Endothelial cell of umbilical vein (primary cell): ENCODE measurements at regions not wholly inside any gene's neighbourhood (a gene's known extent, or its start where the extent isn't known, plus 50 kb on each side); places are given as distances from the start of the nearest gene placed in this dataset.

Source experiments
- BruUV-seq: library from RNA; stranded (reverse); fragments of 400-500 nt; replicated peaks from 2 replicates; lab custom pipeline; 2021; lab: Mats Ljungman, UMichigan
- CTCF ChIA-PET: fragments of 300-600, 350-600 bp; sonication (Branson Sonifier 250); formaldehyde crosslinking; loops from one replicate; lab custom pipeline; 2021; ENCODE audit warnings: antibody characterized with exemption, inconsistent platforms; lab: Charles Lee
- POLR2A ChIA-PET: fragments of 300-600, 350-600 bp; sonication (Branson Sonifier 250); formaldehyde crosslinking; loops from one replicate; lab custom pipeline; 2021; ENCODE audit warnings: antibody characterized with exemption, inconsistent platforms; lab: Charles Lee
- DNase-seq: peaks from one replicate; pipeline ENCODE4 v3.0.0-alpha.2; 2011; ENCODE audit warnings: low read depth, low spot score
- FAIRE-seq: peaks from 2 replicates; lab custom pipeline; 2011; peaks lifted over from hg19 to GRCh38; lab: Jason Lieb, UNC
- H2AFZ ChIP-seq: 2 replicates; pipeline ENCODE4 v1.6.0; 2012; ENCODE audit warnings: low read depth, low read length, control low read depth, inconsistent platforms
- H3K27ac ChIP-seq: 2 replicates; pipeline ENCODE4 v1.5.1; 2011; ENCODE audit warnings: low read depth, mild to moderate bottlenecking, control low read depth, low read length, moderate library complexity; ENCODE audit not compliant: insufficient read depth
- H3K27me3 ChIP-seq, 2 experiments: 2 replicates each; pipeline versions ENCODE4 v1.6.0 to v1.6.1; 2011; ENCODE audit warnings: low read length in 2 of 2, mixed read lengths in 1 of 2; ENCODE audit not compliant: control insufficient read depth in 2 of 2, insufficient read depth in 2 of 2
- H3K36me3 ChIP-seq, 2 experiments: 2 replicates in 1 of 2; 3 replicates in 1 of 2; pipeline ENCODE4 v1.5.1; 2011; ENCODE audit warnings: low read length in 2 of 2, mild to moderate bottlenecking in 1 of 2, moderate library complexity in 1 of 2; ENCODE audit not compliant: control insufficient read depth in 2 of 2, insufficient read depth in 2 of 2; ENCODE audit errors: extremely low read depth in 1 of 2
- H3K4me1 ChIP-seq: 3 replicates; pipeline ENCODE4 v1.5.1; 2011; ENCODE audit warnings: mild to moderate bottlenecking, low read length; ENCODE audit not compliant: control insufficient read depth, insufficient read depth; ENCODE audit errors: extremely low read depth
- H3K4me2 ChIP-seq: 2 replicates; pipeline ENCODE4 v1.6.1; 2011; ENCODE audit warnings: low read length, control low read depth, mixed read lengths; ENCODE audit not compliant: insufficient read depth
- H3K4me3 ChIP-seq, 3 experiments: fragments of 200-600 bp in 1 of 3; sonication (generic), shearing (Covaris generic) in 1 of 3; replicated peaks in 1 of 3; 2 replicates each; pipeline ENCODE4 v1.5.1; 2011 to 2016; ENCODE audit warnings: control low read depth in 3 of 3, low read length in 3 of 3, mild to moderate bottlenecking in 2 of 3, inconsistent platforms in 1 of 3, low read depth in 1 of 3, moderate library complexity in 1 of 3; ENCODE audit not compliant: insufficient read depth in 1 of 3
- H3K79me2 ChIP-seq: 2 replicates; pipeline ENCODE4 v1.6.0; 2012; ENCODE audit warnings: low read length, inconsistent platforms; ENCODE audit not compliant: control insufficient read depth, insufficient read depth
- H3K9ac ChIP-seq: replicated peaks from 2 replicates; pipeline ENCODE3; 2011; ENCODE audit warnings: low read length, control low read depth; ENCODE audit not compliant: insufficient read depth; ENCODE audit errors: extremely low read depth
- H3K9me1 ChIP-seq: replicated peaks from 3 replicates; pipeline ENCODE4 v1.6.0; 2011; ENCODE audit warnings: mild to moderate bottlenecking, low read length; ENCODE audit not compliant: control insufficient read depth, insufficient read depth; ENCODE audit errors: extremely low read depth
- H3K9me3 ChIP-seq: replicated peaks from 2 replicates; pipeline ENCODE4 v1.5.1; 2012; ENCODE audit warnings: low read length, inconsistent platforms; ENCODE audit not compliant: control insufficient read depth, insufficient read depth
- H4K20me1 ChIP-seq: replicated peaks from 2 replicates; pipeline ENCODE3; 2011; ENCODE audit warnings: mild to moderate bottlenecking, low read length; ENCODE audit not compliant: control insufficient read depth, insufficient read depth; ENCODE audit errors: extremely low read depth
- FOS ChIP-seq: IDR thresholded peaks from 2 replicates; pipeline ENCODE4 v1.6.1; 2011; ENCODE audit warnings: mild to moderate bottlenecking, low read length, moderate library complexity, borderline replicate concordance; ENCODE audit not compliant: insufficient read depth
- JUN ChIP-seq: IDR thresholded peaks from 2 replicates; pipeline ENCODE4 v1.6.1; 2011; ENCODE audit warnings: borderline replicate concordance, low read depth; ENCODE audit not compliant: insufficient read length, insufficient read depth
- POLR2A ChIP-seq: IDR thresholded peaks from 2 replicates; pipeline ENCODE4 v1.6.1; 2012; ENCODE audit warnings: low read depth, mild to moderate bottlenecking, control low read depth, low read length
- dilution Hi-C: fragments of 300-500 bp; cut with MboI; formaldehyde crosslinking; loops from one replicate; pipeline ENCODE4 v1.15.0; 2019; ENCODE audit warnings: low sequenced_read_pairs; ENCODE audit not compliant: extremely low pct_ligation_motif_present
- intact Hi-C: fragments of 100-400 bp; cut with micrococcal nuclease; formaldehyde crosslinking; loops from one replicate; pipeline ENCODE4 v1.10.0; 2022

GRCh38 chr6:122330315-122330714 lies 69.1 kb upstream of the HSF2 start:
- Histone ChIP-seq H3K27ac (no peak overlapping the region), H2AFZ (no peak overlapping the region), H3K4me3 (no peak overlapping the region), H3K9me3 (no peaks in the 10 kb centered on the region), H3K79me2 (no peaks in the 10 kb centered on the region), H3K27me3 (no peaks in the 10 kb centered on the region), H3K9ac (no peak overlapping the region), H3K4me1 (no peaks in the 10 kb centered on the region), H3K9me1 (no peaks in the 10 kb centered on the region), H4K20me1 (no peaks in the 10 kb centered on the region), H3K4me2 (no peak overlapping the region), H3K36me3 (no peaks in the 10 kb centered on the region)
- dilution Hi-C loops (no loop called here), intact Hi-C loops (no loop called here)
- BruUV-seq = no TSS peak
- ChIA-PET CTCF (no interaction called here), POLR2A (no interaction called here)
- FAIRE-seq (no peak), DNase-seq (no peak)
- TF ChIP-seq POLR2A = no peak
- TF ChIP-seq JUN = no peak

GRCh38 chr6:122337645-122338044 lies 61.8 kb upstream of the HSF2 start:
- H3K79me2 ChIP-seq = no peaks in the 10 kb centered on the region
- no peaks in the 10 kb centered on the region for H3K4me1 ChIP-seq
- dilution Hi-C loops (no loop called here), intact Hi-C loops (no loop called here)
- BruUV-seq = no TSS peak
- H3K36me3 ChIP-seq = no peaks in the 10 kb centered on the region
- no peaks in the 10 kb centered on the region for H3K9me1 ChIP-seq
- FAIRE-seq (no peak), DNase-seq (no peak)
- H4K20me1 ChIP-seq = no peaks in the 10 kb centered on the region
- TF ChIP-seq FOS (no peak), POLR2A (no peak)
- no peak overlapping the region for H3K4me3 ChIP-seq
- H3K27ac ChIP-seq = no peak overlapping the region
- H3K9ac ChIP-seq = no peak overlapping the region
- no peak overlapping the region for H2AFZ ChIP-seq
- H3K9me3 ChIP-seq = no peaks in the 10 kb centered on the region
- H3K4me2 ChIP-seq = no peak overlapping the region
- POLR2A ChIA-PET = no interaction called here
- no peaks in the 10 kb centered on the region for H3K27me3 ChIP-seq
- CTCF ChIA-PET = no interaction called here
